ENCODE measurements at regions not wholly inside any gene's neighbourhood (a gene's known extent, or its start where the extent isn't known, plus 50 kb on each side); places are given as distances from the start of the nearest gene placed in this dataset.
A peak's percentile ranks its signal among the peaks of the same experiment; 100 is the strongest.

GRCh38 chr1:232868793-232869491 is 63.7 kb downstream of the MAP10 start:
- no peak for TF ChIP-seq CTCF (IDR thresholded peaks at IDR 0.05)
- TF ChIP-seq POLR2A (IDR thresholded peaks at IDR 0.05) = peak; percentile 68
